HG03175 (cell line): ENCODE measurements at regions not wholly inside any gene's neighbourhood (a gene's known extent, or its start where the extent isn't known, plus 50 kb on each side); places are given as distances from the start of the nearest gene placed in this dataset.

ENCODE experiments used
- ATAC-seq: cut with Tn5 transposase; IDR thresholded peaks from one replicate; pipeline ENCODE4 v1.9.1; 2021; ENCODE audit warnings: mild to moderate bottlenecking, moderate library complexity; ENCODE audit not compliant: unreplicated experiment

GRCh38 chr7:156080596-156080995, 268.3 kb upstream of the SHH start:
- ATAC-seq: no peak

GRCh38 chr7:156080046-156080445, 267.8 kb upstream of the SHH start:
- ATAC-seq: no peak

- ATAC-seq: no peak
Measured at GRCh38 chr7:156079156-156079555, 266.9 kb upstream of the SHH start.

GRCh38 chr7:156074982-156075615, 262.8 kb upstream of the SHH start:
- ATAC-seq: no peak

- no peak for ATAC-seq
Measured at GRCh38 chr7:156074084-156074483, 261.8 kb upstream of the SHH start.

GRCh38 chr7:156073366-156074052, 261.2 kb upstream of the SHH start:
- ATAC-seq: no peak

GRCh38 chr7:156071612-156072011, 259.3 kb upstream of the SHH start:
- ATAC-seq: no peak

- no peak for ATAC-seq
Measured at GRCh38 chr7:156069891-156070290, 257.6 kb upstream of the SHH start.

GRCh38 chr7:156067156-156067555, 254.9 kb upstream of the SHH start:
- ATAC-seq: no peak

GRCh38 chr7:156065400-156065799, 253.1 kb upstream of the SHH start:
- ATAC-seq: no peak

- no peak for ATAC-seq
Measured at GRCh38 chr7:156064971-156065386, 252.7 kb upstream of the SHH start.

GRCh38 chr7:156063241-156063810, 251.1 kb upstream of the SHH start:
- no peak for ATAC-seq

GRCh38 chr7:156062286-156062685, 250.0 kb upstream of the SHH start:
- ATAC-seq: no peak

- ATAC-seq: no peak
Measured at GRCh38 chr7:156061689-156062255, 249.5 kb upstream of the SHH start.

GRCh38 chr7:156060925-156061324, 248.7 kb upstream of the SHH start:
- ATAC-seq: no peak

GRCh38 chr7:156059369-156059768, 247.1 kb upstream of the SHH start:
- no peak for ATAC-seq

GRCh38 chr7:156058248-156058647, 246.0 kb upstream of the SHH start:
- ATAC-seq: no peak

- ATAC-seq: no peak
Measured at GRCh38 chr7:156056534-156056933, 244.3 kb upstream of the SHH start.

- ATAC-seq: no peak
Measured at GRCh38 chr7:156055206-156055822, 243.1 kb upstream of the SHH start.

GRCh38 chr7:156051884-156052283, 239.6 kb upstream of the SHH start:
- ATAC-seq: no peak
